DMS53 treated with DMSO at 0.1 percent for 48 hours (cell line): ENCODE measurements at regions not wholly inside any gene's neighbourhood (a gene's known extent, or its start where the extent isn't known, plus 50 kb on each side); places are given as distances from the start of the nearest gene placed in this dataset.
"Not testable (repeated sequence)": the region's sequence is repeated elsewhere in the genome, so short reads cannot be mapped to it uniquely, and the experiment has no call there.

Experiments
- DNase-seq: peaks from one replicate; lab custom pipeline; 2025; ENCODE audit not compliant: unreplicated experiment; lab: John Stamatoyannopoulos, UW

DNA sequence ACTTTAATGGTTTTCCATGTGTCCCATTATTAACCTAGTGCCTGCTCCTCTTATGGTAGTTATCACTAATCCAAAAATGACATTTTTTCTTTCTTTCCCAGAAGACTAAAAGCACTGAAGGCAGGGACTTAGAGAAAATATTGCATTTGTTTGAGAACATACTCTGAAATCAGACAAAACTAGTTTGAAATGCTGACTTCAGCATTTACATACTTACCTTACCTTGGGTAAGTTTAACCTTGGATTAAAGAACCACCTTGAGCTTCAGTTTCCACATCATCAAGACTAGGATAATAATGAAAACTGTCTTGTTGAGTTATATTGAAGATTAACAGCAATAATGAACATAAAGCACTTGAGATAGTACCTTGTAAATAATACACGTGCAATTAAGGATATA lies 413.0 kb downstream of the SOX2 start:
- DNase-seq: no peak

DNA sequence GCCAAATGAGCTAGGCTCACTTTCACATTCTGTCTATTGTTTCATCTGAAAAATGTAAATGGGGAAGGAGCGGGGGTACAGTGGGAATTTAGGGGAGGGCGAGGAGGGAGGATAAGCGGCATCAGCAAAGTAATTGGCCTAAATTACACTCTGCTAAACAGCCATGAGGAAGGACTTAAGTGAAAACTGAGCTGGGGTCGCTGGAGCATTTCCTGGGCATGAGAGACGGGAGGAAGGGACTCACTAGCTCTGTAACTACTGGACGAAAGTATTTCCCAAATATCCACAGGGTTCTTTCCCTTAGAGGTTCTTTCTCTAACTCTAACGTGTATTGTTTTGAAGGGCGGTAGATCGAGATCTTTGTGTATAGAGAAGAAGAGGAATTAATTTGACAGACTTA lies 418.0 kb downstream of the SOX2 start:
- no peak for DNase-seq

DNA sequence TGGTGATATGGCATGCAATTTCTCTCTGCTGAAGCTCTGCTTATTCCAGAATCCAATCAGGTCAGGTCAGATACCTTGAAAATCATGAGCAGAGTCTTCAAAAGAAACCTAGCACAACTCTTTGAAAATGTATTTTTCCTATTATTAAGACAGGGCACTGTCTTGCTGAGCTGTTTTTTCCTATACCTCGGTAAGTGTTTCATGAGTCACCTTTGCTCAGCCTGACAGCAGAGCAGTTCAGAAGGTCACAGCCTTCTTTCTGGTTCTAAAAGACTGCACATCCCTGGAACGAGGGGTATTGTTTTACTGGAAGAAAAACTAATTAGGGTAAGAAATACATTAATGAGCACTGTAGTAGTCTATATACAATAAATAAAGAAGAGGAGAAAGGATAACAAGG lies 422.0 kb downstream of the SOX2 start:
- DNase-seq: peak; percentile 2

DNA sequence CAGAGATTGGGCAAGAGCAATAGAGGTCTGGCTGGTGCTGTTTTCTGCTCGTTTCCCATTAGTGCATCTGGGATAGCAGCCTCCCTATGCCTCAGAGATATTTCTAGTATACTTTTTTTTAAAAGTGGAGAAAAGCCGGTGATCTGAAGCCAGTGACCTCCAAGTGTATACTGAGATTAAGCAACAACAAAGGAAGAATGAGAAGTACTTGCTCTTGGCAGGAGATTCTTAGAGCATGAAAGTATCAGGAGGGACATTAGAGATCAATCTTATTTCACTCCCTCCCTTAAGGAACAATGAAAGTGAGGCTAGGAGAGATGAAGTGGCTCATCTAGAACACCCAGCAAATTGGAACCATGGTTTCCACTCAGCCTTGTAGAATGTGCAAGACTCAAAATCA lies 423.3 kb downstream of the SOX2 start:
- DNase-seq: peak; percentile 6

DNA sequence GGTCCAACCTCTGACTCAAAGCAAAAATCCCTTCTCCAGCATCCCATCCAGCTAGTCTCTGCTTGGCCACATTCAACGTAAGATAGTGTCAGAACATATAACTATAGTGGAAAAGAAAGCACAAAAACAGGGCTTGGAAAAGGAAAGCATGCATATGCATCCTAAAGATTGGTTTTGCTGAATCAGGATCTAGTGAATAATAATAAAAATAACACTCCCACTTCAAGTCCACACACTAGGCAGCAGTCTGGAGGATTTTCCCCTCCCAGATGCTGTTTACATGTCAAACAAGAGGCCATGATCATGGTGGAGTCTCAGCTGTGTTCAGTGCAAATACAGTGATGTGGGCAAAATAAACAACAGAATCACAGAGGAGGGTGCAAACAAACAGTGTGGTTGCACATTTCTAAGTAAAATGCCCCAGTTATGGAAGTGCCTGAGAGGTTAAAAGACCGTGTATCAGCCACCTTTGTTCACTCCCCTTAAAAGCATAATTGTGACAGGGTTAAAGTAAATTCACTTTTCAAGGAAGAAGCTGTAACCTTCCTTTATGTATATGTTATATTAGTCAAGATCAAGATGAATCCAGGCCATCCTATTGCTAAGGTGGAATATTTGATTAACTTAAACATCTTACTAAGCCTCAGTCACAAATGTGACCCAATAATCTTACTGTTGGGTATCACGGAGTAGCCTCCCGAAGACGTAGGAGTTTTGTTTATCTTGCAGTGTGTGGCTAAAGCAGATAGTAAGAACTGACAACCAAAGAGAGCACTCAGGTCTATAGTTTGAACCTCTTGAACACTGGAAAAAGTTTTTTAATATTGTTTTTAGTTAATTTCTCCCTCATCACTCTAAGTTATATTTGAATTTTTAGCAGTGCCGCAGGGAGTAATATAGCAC lies 424.5 kb downstream of the SOX2 start:
- DNase-seq: peak; percentile 70

DNA sequence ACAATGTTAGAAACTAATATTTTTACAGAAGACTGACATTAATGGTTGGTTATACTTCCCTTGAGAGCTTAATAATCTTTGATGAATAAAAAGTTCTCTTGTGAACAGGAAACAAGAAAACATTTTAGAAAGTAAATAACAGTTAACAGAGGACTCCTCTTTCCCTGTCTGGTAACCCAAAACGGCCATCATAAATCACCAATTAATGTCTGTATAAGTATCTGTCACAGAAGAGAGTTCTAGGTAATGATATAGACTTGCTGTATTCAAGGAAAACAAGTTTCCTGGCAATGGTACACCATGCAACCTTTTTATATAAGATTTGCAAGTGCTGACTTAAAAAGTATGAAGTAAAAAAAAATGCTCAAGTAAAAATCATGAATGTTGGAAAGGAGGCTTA lies 426.7 kb downstream of the SOX2 start:
- no peak for DNase-seq

DNA sequence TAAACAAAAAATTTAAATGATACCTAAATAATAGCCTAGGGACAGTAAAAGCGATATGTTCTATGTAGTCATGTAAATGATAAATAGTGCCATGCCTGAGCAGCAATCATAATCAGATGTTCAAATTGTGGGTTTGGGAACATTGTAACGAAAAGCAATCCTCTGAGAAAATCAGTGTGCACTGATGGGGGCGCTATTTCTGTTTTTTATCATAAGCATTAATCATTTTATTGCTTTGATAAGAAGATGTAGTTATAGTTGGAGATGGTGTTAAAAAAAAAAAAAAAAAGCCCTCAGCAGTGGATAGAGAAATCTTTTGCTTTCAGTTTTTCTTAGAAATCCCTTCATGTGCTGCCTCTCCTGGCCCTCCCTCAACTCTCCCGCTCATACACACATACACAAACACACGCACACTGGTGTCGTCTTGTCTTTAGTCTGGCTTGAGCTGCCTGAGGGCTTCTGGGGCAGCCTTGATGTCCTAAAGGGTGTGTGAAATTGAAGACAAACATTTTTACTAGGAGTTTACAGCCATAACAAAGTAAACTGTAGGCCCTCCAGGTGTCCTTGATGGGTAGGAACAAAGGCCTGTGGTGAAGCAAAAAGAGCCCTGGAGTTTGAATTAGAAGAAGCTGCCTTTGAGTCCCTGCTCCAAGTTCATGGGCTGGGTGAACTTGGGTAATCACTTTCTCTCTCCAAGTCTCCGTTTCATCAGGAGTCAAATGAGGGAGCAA lies 428.1 kb downstream of the SOX2 start:
- peak; percentile 12 for DNase-seq

DNA sequence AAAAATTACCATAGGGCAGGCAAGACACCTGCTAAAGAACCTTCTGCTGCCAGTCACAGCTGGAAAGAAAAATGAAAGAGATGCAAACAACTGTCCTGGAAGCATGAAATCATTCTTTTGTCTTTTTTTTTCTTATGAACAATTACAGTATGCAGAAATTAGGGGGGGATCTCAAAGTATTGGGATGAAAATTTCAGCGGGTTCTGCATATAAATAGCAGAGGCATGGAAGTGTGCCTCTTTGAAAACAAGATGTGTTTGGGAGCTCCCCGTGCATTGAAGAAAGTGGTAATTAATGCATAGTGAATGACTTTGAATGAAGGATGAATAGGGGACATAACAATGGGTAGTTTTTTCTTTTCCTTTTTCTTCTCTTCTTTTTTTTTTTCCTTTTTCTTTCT lies 431.2 kb downstream of the SOX2 start:
- no peak for DNase-seq

DNA sequence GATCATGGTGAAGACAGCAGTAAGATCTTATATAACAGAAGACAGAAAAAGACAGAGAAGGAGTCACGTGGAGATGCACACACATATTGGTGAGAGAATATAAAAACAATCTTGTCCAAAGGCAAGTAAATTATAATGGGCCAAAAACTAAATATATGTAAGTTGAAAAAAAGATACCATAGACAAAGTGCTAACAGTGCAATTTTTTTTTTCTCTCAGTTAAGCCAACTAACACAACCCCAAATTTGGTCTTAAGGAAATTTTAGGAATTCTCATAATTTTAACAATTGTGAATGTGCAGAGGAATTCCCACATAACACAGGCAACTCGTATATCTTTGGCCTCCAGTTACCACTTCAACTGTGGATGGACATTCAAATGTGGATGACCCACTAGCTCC lies 432.2 kb downstream of the SOX2 start:
- no peak for DNase-seq

DNA sequence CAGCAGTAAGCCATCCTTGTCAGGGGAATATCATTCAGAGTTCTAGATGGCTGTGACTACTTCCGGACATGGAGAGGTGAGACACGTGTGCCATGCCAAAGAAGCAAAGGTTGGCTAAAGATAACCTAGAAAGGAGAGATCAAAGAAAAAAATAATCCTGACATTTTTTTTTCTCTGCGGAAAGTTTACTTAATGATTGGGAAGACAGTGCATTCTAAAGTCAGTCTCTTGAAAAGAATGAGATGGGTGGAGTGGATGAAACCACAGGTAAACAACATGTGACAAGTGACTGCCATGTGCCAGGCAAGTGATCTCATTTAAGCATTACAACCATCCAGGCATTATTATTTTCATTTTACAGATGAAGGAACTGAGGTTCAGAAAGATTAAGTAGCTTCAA lies 436.6 kb downstream of the SOX2 start:
- DNase-seq: peak; percentile 40

DNA sequence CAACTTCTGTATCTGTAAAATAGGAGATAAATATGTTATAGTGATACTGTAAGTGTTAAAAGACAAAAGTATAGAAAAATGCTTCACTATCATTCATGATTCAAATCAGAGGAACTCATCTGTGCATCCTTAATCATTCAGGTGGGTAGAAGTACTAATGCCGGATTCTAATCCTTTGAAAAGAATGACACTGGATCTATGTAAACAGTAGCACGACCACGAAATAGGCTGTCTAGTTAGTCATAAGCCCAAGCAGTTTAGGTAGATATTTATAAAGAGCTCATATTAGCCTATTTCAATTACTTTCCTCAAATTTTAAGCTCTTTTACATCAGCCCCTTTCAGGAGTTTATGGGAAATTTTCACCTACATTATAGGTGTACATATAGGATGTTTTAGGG lies 437.9 kb downstream of the SOX2 start:
- DNase-seq: peak; percentile 37

DNA sequence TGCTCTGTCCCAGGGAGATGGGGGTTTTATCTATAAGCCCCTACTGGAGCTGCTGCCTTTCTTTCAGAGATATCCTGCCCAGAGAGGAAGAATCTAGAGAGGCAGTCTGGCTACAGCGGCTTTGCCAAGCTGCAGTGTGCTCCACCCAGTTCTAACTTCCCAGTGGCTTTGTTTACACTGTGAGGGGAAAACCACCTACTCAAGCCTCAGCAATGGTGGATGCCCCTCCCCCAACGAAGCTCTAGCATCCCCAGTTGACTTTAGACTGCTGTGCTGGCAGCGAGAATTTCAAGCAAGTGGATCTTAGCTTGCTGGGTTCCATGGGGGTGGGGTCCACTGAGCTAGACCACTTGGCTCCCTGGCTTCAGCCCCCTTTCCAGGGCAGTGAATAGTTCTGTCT lies 444.6 kb downstream of the SOX2 start:
- DNase-seq: not testable (repeated sequence)

DNA sequence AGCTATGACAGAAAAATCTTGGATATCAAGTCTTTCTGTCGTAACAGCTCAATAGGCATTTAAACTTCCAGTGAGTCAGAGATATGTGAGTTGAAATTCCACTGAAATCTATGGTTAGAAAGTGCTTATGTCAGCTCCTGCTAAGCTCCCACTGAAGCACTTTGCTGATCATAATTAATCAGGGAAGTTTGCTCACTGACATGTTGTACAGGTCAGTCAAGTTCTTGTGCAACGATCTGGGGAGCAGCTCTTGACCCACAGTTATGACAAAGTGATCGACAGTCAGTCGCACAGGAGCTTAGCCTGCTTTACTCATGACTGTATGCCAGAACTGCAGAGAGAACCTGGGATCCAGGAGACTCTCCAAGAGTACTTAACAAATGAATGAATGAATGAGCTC lies 453.5 kb downstream of the SOX2 start:
- DNase-seq: no peak

DNA sequence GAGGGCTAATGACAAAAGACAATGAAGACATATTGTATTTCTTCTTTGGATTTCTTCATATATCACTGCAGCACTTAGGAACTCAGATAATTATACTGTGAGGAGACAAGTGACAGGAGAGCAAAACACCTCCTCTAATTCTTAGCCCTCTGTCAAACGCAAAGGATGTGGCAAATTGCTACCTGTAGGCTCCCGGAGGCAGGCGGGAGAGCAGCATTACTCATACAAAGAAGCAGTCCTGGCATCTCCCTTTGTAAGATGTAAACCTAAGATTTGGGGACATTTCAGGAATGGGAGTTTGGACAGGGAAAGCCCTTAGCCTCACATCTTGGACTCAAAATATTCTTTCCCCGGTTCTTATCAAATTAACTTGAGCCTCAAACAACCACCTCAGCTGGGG lies 460.8 kb downstream of the SOX2 start:
- no peak for DNase-seq

DNA sequence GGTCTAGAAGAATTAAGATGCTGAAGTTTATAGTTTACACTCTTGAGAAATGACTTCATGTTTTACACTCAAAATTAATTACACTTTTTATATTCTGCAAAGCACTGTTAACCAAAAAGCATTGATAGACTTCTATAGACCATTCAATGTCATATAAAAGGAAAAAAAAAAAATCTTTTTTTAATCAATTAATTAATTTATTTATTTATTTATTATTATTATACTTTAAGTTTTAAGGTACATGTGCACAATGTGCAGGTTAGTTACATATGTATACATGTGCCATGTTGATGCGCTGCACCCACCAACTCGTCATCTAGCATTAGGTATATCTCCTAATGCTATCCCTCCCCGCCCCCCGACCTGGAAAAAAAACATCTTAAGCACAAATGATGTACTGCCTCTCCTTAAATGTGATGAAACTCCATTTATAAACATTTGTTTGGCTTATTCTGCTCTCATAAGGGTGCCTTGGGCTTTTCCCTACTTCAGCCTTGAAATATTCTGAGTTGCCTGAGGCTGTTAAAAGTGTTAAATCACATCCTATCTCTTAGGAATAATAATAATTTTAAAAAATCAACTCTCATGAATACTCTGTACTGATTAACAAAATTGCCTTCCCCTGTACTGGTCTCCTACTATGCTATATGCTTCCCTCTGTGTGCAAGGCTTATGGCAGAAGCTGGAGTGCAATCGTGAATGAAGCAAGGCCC lies 466.9 kb downstream of the SOX2 start:
- no peak for DNase-seq

DNA sequence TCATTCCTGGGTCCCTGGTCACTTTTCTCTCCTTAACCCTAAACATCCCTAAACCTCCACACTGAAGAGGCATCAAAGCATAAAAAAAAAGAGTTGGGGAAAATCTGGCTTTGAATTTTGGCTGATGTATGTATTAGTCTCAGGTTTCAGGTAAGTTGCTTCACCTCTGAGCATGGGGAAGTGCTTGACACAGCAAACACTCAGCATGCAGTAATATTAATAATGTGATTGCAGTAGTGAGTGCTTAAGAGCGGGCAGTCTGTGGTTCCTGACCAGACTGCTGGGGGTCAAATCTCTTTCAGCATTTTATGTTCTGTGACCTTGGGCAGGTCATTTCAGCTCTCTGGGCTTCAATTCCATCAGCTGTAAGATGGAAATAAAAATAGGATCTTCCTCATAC lies 467.9 kb downstream of the SOX2 start:
- peak; percentile 2 for DNase-seq

DNA sequence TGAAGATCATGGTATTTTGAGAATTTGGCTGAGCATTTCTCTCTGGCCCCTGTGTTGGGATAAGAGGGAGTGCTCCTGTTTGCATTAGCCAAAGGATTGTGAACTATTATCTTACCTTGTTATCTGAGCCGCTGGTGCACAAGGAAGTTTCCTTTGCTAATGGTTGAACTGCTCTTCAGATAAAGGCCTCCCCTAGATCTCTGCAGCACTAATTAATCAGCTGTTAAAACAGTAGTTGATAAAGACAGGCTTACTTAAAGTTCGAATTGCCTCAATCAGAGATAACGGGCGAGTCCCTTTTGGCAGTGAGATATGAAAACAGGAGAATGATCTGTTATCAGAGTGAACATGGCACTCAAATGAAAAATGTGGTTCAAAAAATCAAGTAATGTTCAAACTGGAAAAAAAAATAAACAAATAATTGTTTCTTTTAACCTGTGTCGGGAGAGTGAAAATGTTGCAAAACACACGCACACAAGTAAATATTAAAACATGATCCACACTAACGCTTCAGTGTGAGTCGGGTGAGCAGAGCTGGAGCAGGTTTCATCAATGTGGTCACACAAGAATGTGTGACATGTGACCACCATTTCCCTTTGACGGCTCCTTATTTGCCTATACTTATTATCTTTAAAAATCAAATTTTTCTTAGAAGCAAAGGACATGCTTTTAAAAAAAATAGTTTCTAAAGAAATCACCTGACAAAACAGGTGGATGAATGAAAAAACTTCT lies 469.1 kb downstream of the SOX2 start:
- no peak for DNase-seq

DNA sequence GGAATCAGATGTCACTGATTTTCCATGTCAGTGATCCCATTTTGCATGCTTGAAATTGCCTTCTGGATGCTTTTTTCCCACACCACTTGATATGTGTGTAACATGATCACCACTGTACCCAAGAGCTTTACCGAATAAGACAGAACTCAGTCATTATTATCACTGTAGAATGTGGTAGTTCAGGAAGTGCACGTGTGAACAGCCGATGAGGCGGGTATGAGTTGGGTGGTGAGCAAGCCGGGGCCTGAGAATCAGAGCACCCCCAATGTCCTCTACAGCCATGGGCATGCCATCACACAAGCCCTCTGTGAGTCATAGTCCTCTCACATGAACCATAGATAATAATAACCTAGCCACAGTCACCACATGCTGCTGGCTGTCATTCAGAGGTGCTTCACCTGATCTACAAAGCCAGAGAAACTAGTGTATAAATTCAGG lies 470.8 kb downstream of the SOX2 start:
- DNase-seq: peak; percentile 48

DNA sequence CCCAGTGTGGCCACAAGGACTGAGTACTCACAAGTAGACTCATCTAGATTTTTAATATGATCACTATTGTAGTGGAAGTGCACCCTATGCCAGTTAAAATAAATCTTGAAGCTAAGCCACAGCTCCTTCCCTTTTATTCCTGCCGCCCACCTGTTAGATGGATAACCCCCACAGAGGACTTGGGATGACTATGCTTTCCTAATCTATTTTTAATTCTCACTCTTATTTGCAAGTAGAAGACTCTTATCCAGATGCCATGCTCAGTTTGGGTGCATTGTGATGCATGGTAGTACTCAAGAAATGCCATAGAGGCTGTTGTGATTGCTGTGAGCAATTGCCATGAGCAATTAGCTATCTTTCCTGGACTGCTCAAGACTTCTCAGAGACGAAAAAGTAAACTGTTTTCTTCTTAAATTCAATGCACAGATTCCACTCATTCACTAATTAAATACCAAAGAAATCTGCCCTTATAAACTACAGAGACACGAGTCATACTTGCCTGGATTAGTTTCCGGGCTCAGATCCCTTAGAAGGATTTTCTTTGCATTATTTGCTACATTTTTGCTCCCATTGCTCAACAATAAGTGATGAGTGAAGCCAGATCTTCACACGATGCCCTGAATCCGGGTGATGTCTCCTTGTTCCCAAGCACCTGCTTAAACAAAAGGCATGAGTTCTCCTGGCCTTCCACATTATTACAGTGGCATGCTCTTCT lies 472.1 kb downstream of the SOX2 start:
- no peak for DNase-seq

DNA sequence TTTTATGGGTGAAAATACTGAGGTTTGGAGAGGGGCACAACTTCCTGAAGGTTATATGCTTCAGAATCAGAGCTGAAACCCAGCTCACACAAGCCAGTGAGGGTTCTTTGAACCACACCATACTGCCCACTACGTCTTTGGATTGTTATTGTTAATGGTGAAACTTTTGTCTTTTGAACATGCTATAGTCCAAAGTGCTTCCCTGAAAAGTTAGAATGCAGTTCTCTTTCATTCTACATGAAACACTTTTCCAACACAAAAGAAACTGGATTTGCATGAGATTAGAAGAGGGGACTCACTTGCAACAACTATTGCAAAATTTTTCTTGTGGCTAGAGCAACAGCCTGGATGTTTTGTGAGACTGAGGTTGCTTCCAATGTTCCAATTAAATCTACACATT lies 473.6 kb downstream of the SOX2 start:
- DNase-seq: no peak
